ENCODE measurements at regions not wholly inside any gene's neighbourhood (a gene's known extent, or its start where the extent isn't known, plus 50 kb on each side); places are given as distances from the start of the nearest gene placed in this dataset.
A peak's percentile ranks its signal among the peaks of the same experiment; 100 is the strongest.

GRCh38 chr4:71185037-71185436 lies 153.8 kb upstream of the SLC4A4 start:
- H3K9ac ChIP-seq = no peak overlapping the region
- no peaks in the 10 kb centered on the region for H4K20me1 ChIP-seq (ENCODE audit: insufficient read depth)
- peaks cover 8% of the 10 kb centered on the region; the same call in 1 of the 2 replicates for H3K27me3 ChIP-seq (ENCODE audit: insufficient read depth, low read depth)
- no peak overlapping the region for H3K4me3 ChIP-seq (IDR thresholded peaks at IDR 0.05; ENCODE audit: insufficient read depth, low read depth, low read length)
- no peaks in the 10 kb centered on the region for H3K79me2 ChIP-seq (ENCODE audit: insufficient read depth, low read depth)
- peaks cover 10% of the 10 kb centered on the region for H3K4me1 ChIP-seq (ENCODE audit: low read depth, poor library complexity, severe bottlenecking)
- H3K36me3 ChIP-seq (ENCODE audit: insufficient read depth) = no peaks in the 10 kb centered on the region
- TF ChIP-seq, protein P1, sequence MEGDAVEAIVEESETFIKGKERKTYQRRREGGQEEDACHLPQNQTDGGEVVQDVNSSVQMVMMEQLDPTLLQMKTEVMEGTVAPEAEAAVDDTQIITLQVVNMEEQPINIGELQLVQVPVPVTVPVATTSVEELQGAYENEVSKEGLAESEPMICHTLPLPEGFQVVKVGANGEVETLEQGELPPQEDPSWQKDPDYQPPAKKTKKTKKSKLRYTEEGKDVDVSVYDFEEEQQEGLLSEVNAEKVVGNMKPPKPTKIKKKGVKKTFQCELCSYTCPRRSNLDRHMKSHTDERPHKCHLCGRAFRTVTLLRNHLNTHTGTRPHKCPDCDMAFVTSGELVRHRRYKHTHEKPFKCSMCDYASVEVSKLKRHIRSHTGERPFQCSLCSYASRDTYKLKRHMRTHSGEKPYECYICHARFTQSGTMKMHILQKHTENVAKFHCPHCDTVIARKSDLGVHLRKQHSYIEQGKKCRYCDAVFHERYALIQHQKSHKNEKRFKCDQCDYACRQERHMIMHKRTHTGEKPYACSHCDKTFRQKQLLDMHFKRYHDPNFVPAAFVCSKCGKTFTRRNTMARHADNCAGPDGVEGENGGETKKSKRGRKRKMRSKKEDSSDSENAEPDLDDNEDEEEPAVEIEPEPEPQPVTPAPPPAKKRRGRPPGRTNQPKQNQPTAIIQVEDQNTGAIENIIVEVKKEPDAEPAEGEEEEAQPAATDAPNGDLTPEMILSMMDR (conservative IDR thresholded peaks at IDR 0.05; ENCODE audit: low read depth, low read length) = no peak
- no peak overlapping the region for H3K27ac ChIP-seq
- no peak overlapping the region for H2AFZ ChIP-seq (ENCODE audit: low read depth)
- no peak overlapping the region for H3K4me2 ChIP-seq

- H3K4me2 ChIP-seq = no peak overlapping the region; the same call in 1 of the 2 replicates
- H3K9ac ChIP-seq = no peak overlapping the region
- H3K79me2 ChIP-seq (ENCODE audit: insufficient read depth, low read depth) = no peaks in the 10 kb centered on the region
- H3K4me1 ChIP-seq (ENCODE audit: low read depth, poor library complexity, severe bottlenecking) = peaks cover 10% of the 10 kb centered on the region
- H3K27ac ChIP-seq = no peak overlapping the region
- no peaks in the 10 kb centered on the region for H3K36me3 ChIP-seq (ENCODE audit: insufficient read depth)
- peaks cover 8% of the 10 kb centered on the region; the same call in 1 of the 2 replicates for H3K27me3 ChIP-seq (ENCODE audit: insufficient read depth, low read depth)
- H2AFZ ChIP-seq (ENCODE audit: low read depth) = peak overlapping the region; percentile 86
- TF ChIP-seq, protein P1 (conservative IDR thresholded peaks at IDR 0.05; ENCODE audit: low read depth, low read length) = no peak
- H4K20me1 ChIP-seq (ENCODE audit: insufficient read depth) = no peaks in the 10 kb centered on the region
- H3K4me3 ChIP-seq (IDR thresholded peaks at IDR 0.05; ENCODE audit: insufficient read depth, low read depth, low read length) = peak overlapping the region; percentile 85
These were observed 152.6 kb upstream of the SLC4A4 start for GRCh38 chr4:71186257-71186565.

- Histone ChIP-seq H2AFZ (ENCODE audit: low read depth) (peak overlapping the region; percentile 86), H3K36me3 (ENCODE audit: insufficient read depth) (no peaks in the 10 kb centered on the region), H3K27me3 (ENCODE audit: insufficient read depth, low read depth) (peaks cover 8% of the 10 kb centered on the region; the same call in 1 of the 2 replicates), H3K79me2 (ENCODE audit: insufficient read depth, low read depth) (no peaks in the 10 kb centered on the region), H3K4me1 (ENCODE audit: low read depth, poor library complexity, severe bottlenecking) (peaks cover 10% of the 10 kb centered on the region), H3K4me3 (IDR thresholded peaks at IDR 0.05; ENCODE audit: insufficient read depth, low read depth, low read length) (peak overlapping the region; percentile 85), H4K20me1 (ENCODE audit: insufficient read depth) (no peaks in the 10 kb centered on the region), H3K9ac (no peak overlapping the region; the same call in 1 of the 2 replicates), H3K27ac (no peak overlapping the region), H3K4me2 (peak overlapping the region; percentile 56; the same call in 1 of the 2 replicates)
- TF ChIP-seq, protein P1 (conservative IDR thresholded peaks at IDR 0.05; ENCODE audit: low read depth, low read length) = no peak
These were observed 152.0 kb upstream of the SLC4A4 start for GRCh38 chr4:71186566-71187403.

DNA sequence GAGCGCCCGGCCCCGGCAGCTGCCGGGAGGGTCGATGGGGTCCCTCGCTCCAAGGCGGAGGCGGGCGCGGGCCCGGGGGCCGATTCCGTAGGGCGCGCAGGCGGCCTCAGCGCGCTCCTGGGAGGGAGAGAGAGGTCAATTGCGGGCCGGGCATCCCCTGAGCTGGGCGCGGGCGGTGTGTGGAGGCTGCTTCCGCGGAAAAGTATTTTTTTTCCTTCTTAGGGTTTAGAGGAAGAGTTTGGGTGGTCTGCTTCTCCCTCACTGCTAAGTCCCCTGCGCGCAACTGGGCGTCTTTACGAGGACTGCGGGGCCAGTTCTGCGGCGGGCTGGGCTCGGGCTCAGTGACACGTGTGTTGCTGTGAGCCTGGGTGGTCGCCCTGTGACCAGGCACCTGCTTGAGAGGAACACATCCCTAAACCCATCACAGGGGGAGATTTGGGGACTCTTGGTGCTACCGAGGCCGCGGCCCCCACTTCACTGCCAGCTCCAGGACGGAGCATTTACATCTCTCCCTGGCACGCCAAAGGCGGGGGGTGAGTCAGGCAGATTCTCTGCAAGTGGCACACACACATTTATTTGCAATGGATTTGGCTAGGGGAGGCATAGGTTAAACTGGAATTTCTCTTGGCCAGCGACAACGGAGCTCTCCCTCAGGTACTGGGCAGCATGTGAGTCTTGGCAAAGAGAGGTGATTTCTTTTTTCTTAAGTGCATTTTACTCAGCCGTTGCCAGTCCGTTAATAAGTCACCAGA lies 151.2 kb upstream of the SLC4A4 start:
- Histone ChIP-seq H2AFZ (ENCODE audit: low read depth) (peak overlapping the region; percentile 86), H3K27me3 (ENCODE audit: insufficient read depth, low read depth) (peaks cover 8% of the 10 kb centered on the region; the same call in 1 of the 2 replicates), H3K4me2 (peak overlapping the region; percentile 39; the same call in 1 of the 2 replicates), H3K4me1 (ENCODE audit: low read depth, poor library complexity, severe bottlenecking) (peaks cover 10% of the 10 kb centered on the region), H3K79me2 (ENCODE audit: insufficient read depth, low read depth) (no peaks in the 10 kb centered on the region), H4K20me1 (ENCODE audit: insufficient read depth) (no peaks in the 10 kb centered on the region), H3K36me3 (ENCODE audit: insufficient read depth) (no peaks in the 10 kb centered on the region), H3K27ac (no peak overlapping the region), H3K4me3 (IDR thresholded peaks at IDR 0.05; ENCODE audit: insufficient read depth, low read depth, low read length) (peak overlapping the region; percentile 85), H3K9ac (no peak overlapping the region)
- TF ChIP-seq, protein P1 (conservative IDR thresholded peaks at IDR 0.05; ENCODE audit: low read depth, low read length) = no peak
